22Rv1 (cell line): ENCODE measurements at regions not wholly inside any gene's neighbourhood (a gene's known extent, or its start where the extent isn't known, plus 50 kb on each side); places are given as distances from the start of the nearest gene placed in this dataset.

Experiments used
- CTCF ChIP-seq: fragments of 450-650 bp; IDR thresholded peaks from 2 replicates; pipeline ENCODE4 v1.5.1; 2017; ENCODE audit warnings: mild to moderate bottlenecking
- ZFX ChIP-seq: fragments of 450-650 bp; IDR thresholded peaks from 2 replicates; pipeline ENCODE4 v1.6.1; 2017; ENCODE audit warnings: antibody characterized with exemption, borderline replicate concordance

DNA sequence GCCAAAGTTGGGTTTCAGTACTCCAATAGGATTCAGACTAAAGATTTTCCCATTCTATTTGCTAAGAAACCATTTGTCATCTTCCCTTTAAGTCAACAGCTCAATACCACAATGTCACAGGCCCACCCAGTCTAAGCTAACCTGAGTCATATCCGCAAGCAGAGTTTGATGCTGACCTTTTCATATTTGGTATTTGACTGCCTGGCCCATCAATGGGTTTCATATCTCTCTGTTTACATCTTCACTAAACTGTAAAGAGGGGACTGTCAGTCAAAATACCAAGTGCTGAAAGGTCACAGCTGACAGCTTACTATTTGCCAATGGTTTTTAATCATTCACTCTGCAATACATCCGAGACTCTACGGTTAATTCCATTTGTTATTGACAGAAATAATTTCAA is 707.5 kb upstream of the ACTRT1 start:
- no peak for TF ChIP-seq CTCF
- TF ChIP-seq ZFX: no peak
